ENCODE measurements at regions not wholly inside any gene's neighbourhood (a gene's known extent, or its start where the extent isn't known, plus 50 kb on each side); places are given as distances from the start of the nearest gene placed in this dataset.

- TF ChIP-seq CTCF (IDR thresholded peaks at IDR 0.05): no peak
- TF ChIP-seq POLR2A (IDR thresholded peaks at IDR 0.05): no peak
These were observed 132.6 kb upstream of the ZNF236 start for GRCh38 chr18:76689646-76690264.

Data from Peyer's patch (tissue), 4 donors.